ENCODE measurements at regions not wholly inside any gene's neighbourhood (a gene's known extent, or its start where the extent isn't known, plus 50 kb on each side); places are given as distances from the start of the nearest gene placed in this dataset.

DNA sequence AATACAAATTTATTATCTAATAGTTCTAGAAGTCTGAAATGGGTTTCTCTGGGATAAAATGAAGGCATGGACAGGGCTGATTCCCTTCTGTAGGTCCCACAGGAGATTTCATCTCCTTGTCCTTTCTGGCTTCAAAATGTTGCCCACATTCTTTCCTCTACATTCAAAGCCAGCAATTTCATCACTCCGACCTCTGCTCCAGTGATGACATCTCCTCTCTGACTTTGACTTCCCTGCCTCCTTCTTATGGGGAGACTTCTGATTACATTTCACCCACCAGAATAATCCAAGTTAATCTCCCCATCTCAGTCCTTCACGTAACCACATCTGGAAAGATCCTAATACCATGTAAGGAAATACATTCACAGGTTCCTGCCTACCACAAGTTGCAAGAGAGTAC is 358.0 kb upstream of the C1orf87 start:
- DNase-seq (ENCODE audit: low read depth in 2 of 2) = no peak

- no peak for DNase-seq (ENCODE audit: low read depth in 2 of 2)
Observed at GRCh38 chr1:60430375-60430774, 356.8 kb upstream of the C1orf87 start.

DNA sequence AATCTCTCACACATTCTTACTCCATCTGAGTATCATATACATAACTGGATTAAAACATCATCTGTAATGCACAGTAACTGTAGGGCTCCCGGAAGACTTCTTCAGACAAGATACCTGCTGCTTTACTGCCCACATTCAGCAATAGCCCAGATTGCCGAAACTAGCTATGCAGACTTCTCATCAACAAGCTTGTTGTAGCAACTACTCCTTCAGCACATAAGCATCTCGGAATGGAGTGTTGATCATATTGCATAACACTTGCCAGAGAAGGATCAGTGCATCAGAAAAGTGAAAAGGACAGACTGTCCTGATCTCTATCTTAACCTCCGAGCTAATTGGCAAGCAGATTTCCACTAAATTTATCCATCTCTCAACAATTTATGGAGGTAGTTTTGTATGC is 354.6 kb upstream of the C1orf87 start:
- DNase-seq (ENCODE audit: low read depth in 2 of 2) = no peak

DNA sequence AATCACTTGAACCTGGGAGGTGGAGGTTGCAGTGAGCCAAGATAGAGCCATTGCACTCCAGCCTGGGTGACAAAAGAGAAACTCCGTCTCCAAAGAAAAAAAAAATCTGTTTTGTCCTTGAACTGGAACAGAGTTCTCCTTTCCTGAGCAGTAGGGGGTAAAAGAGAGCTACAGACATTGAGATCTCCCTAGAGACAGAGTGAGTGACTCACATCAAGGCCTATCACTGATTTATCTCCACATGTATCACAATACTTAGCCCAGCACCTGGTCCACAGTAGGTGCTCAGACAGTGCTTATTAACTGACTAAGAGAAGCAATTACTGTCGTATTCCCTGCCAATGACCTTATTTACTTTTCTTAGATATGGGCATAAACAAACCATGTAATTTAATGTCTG is 354.1 kb upstream of the C1orf87 start:
- DNase-seq (ENCODE audit: low read depth in 2 of 2) = no peak

- no peak for DNase-seq (ENCODE audit: low read depth in 2 of 2)
Observed at GRCh38 chr1:60427194-60427593, 353.6 kb upstream of the C1orf87 start.

- no peak for DNase-seq (ENCODE audit: low read depth in 2 of 2)
Observed at GRCh38 chr1:60425528-60425927, 352.0 kb upstream of the C1orf87 start.

- no peak for DNase-seq (ENCODE audit: low read depth in 2 of 2)
Observed at GRCh38 chr1:60423146-60423780, 349.7 kb upstream of the C1orf87 start.

DNA sequence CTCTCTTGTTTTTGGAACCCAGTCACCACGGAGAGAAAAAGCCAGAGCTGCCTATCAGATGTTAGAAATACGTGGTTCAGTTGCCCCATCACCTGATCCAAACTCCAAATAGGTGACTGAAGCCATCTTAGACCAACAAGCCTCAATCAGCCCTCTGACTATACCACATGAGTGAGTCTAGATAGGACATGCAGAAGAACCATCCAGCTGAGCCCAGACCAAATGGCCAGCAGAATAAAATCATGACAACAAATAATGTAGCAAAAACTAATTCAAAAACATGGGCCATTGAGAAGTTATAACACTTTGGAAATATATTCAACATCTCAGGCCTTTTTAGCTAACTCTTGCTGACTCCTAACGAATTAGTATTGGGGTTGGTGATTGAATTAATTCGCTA is 348.4 kb upstream of the C1orf87 start:
- DNase-seq (ENCODE audit: low read depth in 2 of 2) = no peak

DNA sequence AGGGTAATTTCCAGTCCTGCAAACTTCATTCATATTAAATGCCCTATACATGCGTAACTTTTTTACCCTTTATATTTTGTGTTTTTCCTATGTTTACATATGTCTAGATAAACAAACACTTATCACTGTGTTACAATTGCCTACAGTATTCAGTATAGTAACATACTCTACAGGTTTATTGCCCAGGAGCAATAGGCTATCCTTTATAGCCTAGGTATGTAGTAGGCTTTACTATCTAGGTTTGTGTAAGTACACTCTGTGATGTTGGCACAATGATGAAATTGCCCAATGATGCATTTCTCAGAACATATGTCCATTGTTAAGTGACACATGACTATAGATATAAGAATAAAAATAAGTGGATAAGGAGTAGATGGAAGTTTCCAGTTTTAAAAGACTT is 345.5 kb upstream of the C1orf87 start:
- DNase-seq (ENCODE audit: low read depth in 2 of 2) = no peak

DNA sequence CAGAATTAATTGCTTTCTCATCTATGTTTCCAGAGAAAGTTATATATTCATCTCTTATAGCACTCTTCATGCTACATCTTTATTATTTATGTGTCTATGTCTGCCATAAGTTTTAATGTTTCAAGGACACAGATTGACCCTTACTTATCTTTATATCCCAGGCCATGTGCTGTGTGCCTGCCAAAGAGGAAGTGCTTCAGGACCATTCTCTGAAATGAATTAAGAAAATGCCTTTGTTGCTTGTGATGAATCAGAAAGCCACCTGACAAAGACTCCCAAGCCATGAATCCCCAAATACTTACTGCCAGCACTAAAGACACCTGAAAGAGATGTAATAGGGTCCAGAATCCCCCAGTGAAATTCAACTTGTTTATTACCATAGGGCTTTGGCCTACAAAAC is 342.1 kb upstream of the C1orf87 start:
- DNase-seq (ENCODE audit: low read depth in 2 of 2) = no peak

DNA sequence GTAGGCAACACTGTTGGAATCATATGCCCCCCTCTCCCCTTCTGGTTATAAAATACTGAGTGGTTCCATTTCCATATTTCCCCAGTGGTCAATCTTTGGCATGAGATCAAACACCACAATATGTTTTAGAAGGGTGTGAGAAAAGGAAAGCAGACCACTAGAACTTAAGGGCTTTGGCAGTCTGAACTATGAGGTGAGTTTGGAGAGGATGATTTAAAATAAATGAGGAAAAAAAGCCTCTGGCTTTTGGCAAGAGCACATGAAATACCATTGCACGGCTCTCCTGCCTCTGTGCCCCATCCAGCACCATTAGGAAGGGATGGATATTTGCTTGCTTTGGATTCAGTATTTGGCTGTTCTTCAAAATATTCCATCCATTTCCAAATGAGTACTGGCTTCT is 339.5 kb upstream of the C1orf87 start:
- DNase-seq (ENCODE audit: low read depth in 2 of 2) = no peak

DNA sequence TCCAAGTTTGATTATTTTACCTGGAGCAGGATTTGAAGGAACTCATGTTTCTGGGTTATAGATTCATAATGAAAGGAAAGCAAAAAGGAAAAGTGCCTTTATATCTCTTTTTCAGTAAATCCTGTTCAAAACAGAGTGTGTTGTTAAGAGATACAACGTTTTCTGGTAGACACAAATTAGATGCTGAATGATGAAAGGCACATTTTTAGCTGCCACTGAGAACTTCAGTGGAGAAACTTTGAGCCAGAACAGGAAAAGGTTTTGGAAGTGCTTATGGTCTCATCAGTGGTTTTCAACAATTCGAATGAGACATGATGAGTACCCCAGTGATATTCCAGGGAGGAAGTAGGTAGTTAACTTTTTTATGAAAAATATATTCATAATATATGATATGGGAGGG is 338.0 kb upstream of the C1orf87 start:
- DNase-seq (ENCODE audit: low read depth in 2 of 2) = no peak

DNA sequence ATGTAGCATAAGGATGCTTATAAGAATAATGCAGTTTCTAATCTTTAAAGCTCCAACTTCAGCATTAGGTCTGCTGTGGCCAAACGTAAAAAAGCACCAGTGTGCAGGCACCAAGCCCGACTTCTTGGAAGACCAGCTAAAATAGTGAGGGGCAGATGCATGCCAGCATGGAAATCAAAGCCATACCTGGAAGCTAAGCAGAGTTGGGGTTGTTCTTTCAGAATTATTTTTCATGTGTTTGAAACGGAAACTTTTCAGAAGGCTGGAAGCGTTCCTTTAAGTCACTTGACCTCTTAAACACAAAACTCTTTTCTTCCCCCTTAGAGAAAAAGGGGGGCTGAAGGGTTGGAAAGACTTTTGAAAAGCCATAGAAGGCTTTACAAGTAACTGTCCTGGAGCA is 329.2 kb upstream of the C1orf87 start:
- no peak for DNase-seq (ENCODE audit: low read depth in 2 of 2)

GRCh38 chr1:60402216-60402615 is 328.6 kb upstream of the C1orf87 start:
- DNase-seq (ENCODE audit: low read depth in 2 of 2) = no peak

DNA sequence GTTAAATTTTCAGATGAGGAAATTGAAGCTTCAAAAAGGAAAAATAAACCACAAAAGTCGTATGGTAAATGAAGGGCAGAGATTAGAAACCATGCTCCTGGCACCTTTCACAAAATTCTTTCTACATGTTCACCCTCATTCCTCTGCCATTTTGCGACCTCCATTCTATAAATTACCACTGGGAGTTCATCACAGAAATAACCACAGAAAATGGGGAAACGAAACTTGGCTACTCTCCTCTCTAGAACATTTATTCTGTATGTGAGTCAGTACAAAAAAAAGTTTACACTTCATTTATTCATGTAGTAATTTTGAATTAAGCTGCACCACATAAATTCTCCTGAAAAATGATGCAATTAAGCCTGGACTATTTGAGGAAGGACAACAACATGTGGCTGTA is 320.9 kb upstream of the C1orf87 start:
- DNase-seq (ENCODE audit: low read depth in 2 of 2) = no peak

GRCh38 chr1:60390593-60391282 is 317.2 kb upstream of the C1orf87 start:
- no peak for DNase-seq (ENCODE audit: low read depth in 2 of 2)

GRCh38 chr1:60388092-60388987 is 314.8 kb upstream of the C1orf87 start:
- DNase-seq (ENCODE audit: low read depth in 2 of 2) = no peak

- DNase-seq (ENCODE audit: low read depth in 2 of 2) = no peak
Observed at GRCh38 chr1:60387175-60387574, 313.6 kb upstream of the C1orf87 start.

DNA sequence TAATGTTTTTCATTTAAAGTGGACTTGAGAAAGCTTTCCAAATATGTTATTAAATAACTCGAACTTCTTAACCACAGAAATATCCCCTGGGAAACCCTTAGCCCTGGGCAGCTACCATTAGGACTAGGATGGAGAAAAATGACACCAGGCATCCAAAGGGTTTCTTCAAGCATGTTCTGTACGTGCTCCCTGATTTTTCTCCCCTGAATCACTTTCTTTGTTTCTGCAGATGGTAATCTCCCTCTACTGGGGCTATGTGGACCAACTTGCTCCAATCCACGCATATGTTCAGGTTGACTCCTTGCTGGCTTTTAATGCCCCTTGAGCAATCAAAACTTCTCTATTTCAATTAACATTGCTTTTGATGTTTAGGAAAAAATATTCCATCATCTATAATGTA is 312.7 kb upstream of the C1orf87 start:
- DNase-seq (ENCODE audit: low read depth in 2 of 2) = no peak

GRCh38 chr1:60376196-60376595 is 302.6 kb upstream of the C1orf87 start:
- DNase-seq (ENCODE audit: low read depth in 2 of 2) = no peak

DNA sequence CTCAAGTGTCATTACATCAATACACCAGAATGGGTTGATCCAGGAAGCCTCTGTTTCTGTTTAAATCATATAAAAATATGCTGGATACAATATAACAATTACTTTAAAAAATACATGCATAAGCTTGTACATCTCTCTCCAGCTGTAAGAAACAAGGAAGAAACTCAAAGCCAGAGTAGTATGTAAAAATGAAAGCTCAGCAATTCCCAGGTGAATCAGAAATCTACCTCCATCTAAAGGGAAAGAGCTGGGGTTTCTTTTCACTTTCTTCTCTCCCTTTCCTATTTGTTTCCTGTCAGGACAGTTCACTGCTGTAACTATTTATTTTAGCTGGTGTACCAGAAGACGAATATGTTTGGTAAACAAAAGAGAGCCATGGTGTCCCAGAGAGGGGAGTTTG is 301.0 kb upstream of the C1orf87 start:
- no peak for DNase-seq (ENCODE audit: low read depth in 2 of 2)

- DNase-seq (ENCODE audit: low read depth in 2 of 2) = no peak
Observed at GRCh38 chr1:60367532-60367931, 294.0 kb upstream of the C1orf87 start.

- DNase-seq (ENCODE audit: low read depth in 2 of 2) = no peak
Observed at GRCh38 chr1:60359431-60359830, 285.9 kb upstream of the C1orf87 start.

Data from stimulated activated CD4-positive, alpha-beta T cell treated with anti-CD3 and anti-CD28 coated beads, Interleukin-1b, Interleukin-23, amount 100 ng/mL, for 4 hours (primary cell).